ENCODE measurements at regions not wholly inside any gene's neighbourhood (a gene's known extent, or its start where the extent isn't known, plus 50 kb on each side); places are given as distances from the start of the nearest gene placed in this dataset.
"Not testable (repeated sequence)": the region's sequence is repeated elsewhere in the genome, so short reads cannot be mapped to it uniquely, and the experiment has no call there.

- TF ChIP-seq, protein P1, sequence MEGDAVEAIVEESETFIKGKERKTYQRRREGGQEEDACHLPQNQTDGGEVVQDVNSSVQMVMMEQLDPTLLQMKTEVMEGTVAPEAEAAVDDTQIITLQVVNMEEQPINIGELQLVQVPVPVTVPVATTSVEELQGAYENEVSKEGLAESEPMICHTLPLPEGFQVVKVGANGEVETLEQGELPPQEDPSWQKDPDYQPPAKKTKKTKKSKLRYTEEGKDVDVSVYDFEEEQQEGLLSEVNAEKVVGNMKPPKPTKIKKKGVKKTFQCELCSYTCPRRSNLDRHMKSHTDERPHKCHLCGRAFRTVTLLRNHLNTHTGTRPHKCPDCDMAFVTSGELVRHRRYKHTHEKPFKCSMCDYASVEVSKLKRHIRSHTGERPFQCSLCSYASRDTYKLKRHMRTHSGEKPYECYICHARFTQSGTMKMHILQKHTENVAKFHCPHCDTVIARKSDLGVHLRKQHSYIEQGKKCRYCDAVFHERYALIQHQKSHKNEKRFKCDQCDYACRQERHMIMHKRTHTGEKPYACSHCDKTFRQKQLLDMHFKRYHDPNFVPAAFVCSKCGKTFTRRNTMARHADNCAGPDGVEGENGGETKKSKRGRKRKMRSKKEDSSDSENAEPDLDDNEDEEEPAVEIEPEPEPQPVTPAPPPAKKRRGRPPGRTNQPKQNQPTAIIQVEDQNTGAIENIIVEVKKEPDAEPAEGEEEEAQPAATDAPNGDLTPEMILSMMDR (IDR thresholded peaks at IDR 0.05) = not testable (repeated sequence)
- not testable (repeated sequence) for TF ChIP-seq EP300 (IDR thresholded peaks at IDR 0.05); POLR2A (IDR thresholded peaks at IDR 0.05; ENCODE audit: low read depth)
Observed at GRCh38 chr19:34562344-34562743, 80.8 kb downstream of the WTIP start.

Data from esophagus muscularis mucosa (tissue), 4 donors.